BE2C (cell line): ENCODE measurements at regions not wholly inside any gene's neighbourhood (a gene's known extent, or its start where the extent isn't known, plus 50 kb on each side); places are given as distances from the start of the nearest gene placed in this dataset.

Source experiments
- DNase-seq: peaks from one replicate; pipeline ENCODE4 v3.0.0-alpha.2; 2020
- H3K27me3 ChIP-seq: fragments of 250-450 bp; sonication (Bioruptor Pico); 2 replicates; pipeline ENCODE4 v1.5.1; 2020; ENCODE audit warnings: mild to moderate bottlenecking
- H3K36me3 ChIP-seq: fragments of 250-450 bp; sonication (Bioruptor Pico); 2 replicates; pipeline ENCODE4 v1.5.1; 2020; ENCODE audit warnings: mild to moderate bottlenecking
- H3K4me1 ChIP-seq: fragments of 250-450 bp; sonication (Bioruptor Pico); 2 replicates; pipeline ENCODE4 v1.5.1; 2020
- H3K4me3 ChIP-seq: 2 replicates; pipeline ENCODE4 v1.5.1; 2011; ENCODE audit warnings: low read depth, low read length
- H3K9me3 ChIP-seq: fragments of 250-450 bp; sonication (Bioruptor Pico); 2 replicates; pipeline ENCODE4 v1.5.1; 2020
- TF ChIP-seq, protein P1 (sequence below): IDR thresholded peaks from 2 replicates; pipeline ENCODE4 v1.5.1; 2012; ENCODE audit warnings: mild to moderate bottlenecking, low read depth, low read length

DNA sequence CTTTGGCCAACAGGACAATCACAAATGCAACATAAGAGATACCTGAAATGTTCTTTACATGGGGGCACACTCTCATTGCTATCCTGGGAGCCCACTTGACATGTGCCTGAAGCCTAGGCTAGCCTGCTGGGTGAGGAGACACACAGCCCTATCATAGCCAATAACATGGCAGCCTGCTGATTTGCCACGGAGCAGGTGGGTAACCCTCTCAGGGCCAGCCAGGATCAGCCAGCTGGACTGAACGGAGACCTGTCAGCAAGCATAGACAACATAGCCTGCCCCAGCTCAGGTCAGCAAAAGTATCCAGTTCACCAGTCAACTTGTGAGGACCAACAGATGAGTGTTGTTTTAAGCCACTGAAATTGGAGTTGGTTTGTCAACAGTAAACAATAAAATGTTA, 566.5 kb downstream of the DCDC2C start:
- TF ChIP-seq, protein P1, sequence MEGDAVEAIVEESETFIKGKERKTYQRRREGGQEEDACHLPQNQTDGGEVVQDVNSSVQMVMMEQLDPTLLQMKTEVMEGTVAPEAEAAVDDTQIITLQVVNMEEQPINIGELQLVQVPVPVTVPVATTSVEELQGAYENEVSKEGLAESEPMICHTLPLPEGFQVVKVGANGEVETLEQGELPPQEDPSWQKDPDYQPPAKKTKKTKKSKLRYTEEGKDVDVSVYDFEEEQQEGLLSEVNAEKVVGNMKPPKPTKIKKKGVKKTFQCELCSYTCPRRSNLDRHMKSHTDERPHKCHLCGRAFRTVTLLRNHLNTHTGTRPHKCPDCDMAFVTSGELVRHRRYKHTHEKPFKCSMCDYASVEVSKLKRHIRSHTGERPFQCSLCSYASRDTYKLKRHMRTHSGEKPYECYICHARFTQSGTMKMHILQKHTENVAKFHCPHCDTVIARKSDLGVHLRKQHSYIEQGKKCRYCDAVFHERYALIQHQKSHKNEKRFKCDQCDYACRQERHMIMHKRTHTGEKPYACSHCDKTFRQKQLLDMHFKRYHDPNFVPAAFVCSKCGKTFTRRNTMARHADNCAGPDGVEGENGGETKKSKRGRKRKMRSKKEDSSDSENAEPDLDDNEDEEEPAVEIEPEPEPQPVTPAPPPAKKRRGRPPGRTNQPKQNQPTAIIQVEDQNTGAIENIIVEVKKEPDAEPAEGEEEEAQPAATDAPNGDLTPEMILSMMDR: no peak

DNA sequence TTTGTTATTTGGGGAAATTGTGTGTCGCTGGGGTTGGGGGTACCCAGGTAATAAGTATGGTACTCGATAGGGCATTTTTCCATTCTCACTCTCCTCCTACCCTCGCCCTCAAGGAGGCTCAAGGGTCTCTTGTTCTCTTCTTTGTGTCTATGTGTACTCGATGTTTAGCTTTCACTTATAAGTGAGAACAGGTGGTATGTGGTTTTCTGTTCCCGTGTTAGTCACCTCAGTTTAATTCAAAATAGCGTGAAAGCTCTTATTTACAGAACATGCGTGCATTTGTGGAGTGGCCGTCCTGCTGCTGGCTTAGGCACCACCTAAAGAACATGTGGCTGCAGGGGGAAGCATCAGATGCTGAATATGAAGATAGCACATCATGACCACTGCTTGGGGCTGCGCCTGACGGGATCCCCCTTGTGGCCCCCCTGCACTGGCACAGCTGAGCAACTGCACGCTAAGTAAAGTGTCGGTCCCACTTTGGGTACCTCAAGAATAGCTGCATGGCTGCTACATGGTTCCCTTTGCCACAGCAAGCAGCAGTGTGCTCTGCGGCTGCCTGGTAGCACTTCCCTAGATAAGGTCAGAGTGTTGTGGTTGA, 569.0 kb downstream of the DCDC2C start:
- Histone ChIP-seq H3K4me1 (no peaks in the 10 kb centered on the region), H3K4me3 (no peak overlapping the region), H3K27me3 (no peaks in the 10 kb centered on the region), H3K36me3 (no peaks in the 10 kb centered on the region), H3K9me3 (no peaks in the 10 kb centered on the region)
- DNase-seq: no peak
- TF ChIP-seq, protein P1: no peak

More for the DNA sequence above, 566.5 kb downstream of the DCDC2C start:
- Histone ChIP-seq H3K4me3 (no peak overlapping the region), H3K9me3 (no peaks in the 10 kb centered on the region), H3K36me3 (no peaks in the 10 kb centered on the region), H3K27me3 (no peaks in the 10 kb centered on the region), H3K4me1 (no peaks in the 10 kb centered on the region)
- DNase-seq: no peak

DNA sequence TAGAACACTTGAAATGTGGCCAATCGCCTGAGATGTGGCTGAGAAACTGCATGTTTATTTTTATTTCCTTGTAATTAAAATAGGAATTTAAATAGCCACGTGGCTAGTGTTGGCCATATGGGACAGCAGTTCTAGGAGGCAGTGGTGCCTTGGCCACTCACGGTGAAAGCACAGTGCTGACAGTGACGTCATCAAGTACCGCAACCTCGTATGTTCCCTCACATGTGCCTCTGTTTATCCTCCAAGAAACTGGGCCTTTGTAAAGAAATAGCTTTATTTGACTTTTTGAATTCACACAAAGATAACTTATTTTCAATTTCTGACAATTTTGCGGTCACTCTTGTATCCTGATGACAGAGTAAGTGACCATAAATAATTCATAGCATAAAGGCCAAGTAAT, 575.0 kb downstream of the DCDC2C start:
- H3K27me3 ChIP-seq: no peaks in the 10 kb centered on the region
- no peaks in the 10 kb centered on the region for H3K36me3 ChIP-seq
- H3K4me3 ChIP-seq: no peak overlapping the region
- no peaks in the 10 kb centered on the region for H3K4me1 ChIP-seq
- no peaks in the 10 kb centered on the region for H3K9me3 ChIP-seq
- DNase-seq: no peak
- TF ChIP-seq, protein P1: no peak

DNA sequence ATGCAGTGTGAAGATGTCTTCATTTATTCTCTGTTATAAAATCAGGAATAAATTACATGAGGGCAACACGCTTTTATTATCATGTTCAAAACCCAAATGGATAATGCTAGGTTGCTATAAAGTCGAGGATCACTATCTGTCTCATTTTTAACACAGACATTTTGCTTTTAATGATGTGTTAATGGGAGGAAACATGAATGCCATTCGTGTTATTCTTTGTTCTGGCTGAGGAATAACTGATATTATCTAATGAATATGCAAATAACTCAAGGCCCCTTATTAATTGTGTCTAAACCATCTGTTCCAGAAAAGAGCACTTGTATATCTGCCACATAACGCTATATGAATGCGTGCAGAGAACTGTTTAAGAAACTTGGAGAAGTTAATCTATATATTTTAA, 576.1 kb downstream of the DCDC2C start:
- Histone ChIP-seq H3K4me3 (no peak overlapping the region), H3K4me1 (no peaks in the 10 kb centered on the region), H3K36me3 (no peaks in the 10 kb centered on the region), H3K9me3 (no peaks in the 10 kb centered on the region), H3K27me3 (no peaks in the 10 kb centered on the region)
- DNase-seq: no peak
- TF ChIP-seq, protein P1: no peak

DNA sequence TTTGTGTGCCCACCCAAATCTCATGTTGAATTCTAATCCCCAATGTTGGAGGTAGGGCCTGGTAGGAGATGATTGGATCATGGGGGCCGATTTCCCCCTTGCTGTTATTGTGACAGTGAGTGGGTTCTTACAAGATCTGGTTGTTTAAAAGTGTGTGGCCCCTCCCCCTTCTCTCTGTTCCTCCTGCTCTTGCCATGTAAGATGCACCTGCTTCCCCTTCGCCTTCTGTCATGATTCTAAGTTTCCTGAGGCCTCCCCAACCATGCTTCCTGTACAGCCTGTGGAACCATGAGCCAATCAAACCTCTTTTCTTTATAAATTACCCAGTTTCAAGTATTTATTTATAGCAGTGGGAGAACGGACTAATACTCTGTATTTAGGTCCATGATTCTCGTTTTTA, 588.1 kb downstream of the DCDC2C start:
- Histone ChIP-seq H3K9me3 (no peaks in the 10 kb centered on the region), H3K4me3 (no peak overlapping the region), H3K27me3 (no peaks in the 10 kb centered on the region), H3K4me1 (no peaks in the 10 kb centered on the region), H3K36me3 (no peaks in the 10 kb centered on the region)
- DNase-seq: no peak
- TF ChIP-seq, protein P1: no peak

DNA sequence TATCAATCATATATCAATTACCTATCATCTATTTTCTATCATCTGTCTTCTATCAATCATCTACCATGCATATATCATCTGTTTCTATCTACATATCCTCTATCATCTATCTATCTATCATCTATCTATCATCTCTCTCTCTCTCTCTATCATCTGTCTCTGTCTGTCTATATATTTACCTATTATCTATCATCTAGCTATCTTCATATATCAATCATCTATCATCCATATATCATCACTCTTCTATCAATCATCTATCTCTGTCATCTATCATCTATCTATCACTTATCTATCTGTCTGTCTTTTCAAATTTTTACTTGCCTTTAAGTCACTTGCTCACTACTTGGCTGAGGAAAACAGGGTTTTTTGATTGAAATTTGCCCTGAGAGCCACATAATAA, 592.3 kb downstream of the DCDC2C start:
- Histone ChIP-seq H3K9me3 (no peaks in the 10 kb centered on the region), H3K36me3 (no peaks in the 10 kb centered on the region), H3K27me3 (no peaks in the 10 kb centered on the region), H3K4me3 (no peak overlapping the region), H3K4me1 (no peaks in the 10 kb centered on the region)
- no peak for DNase-seq
- TF ChIP-seq, protein P1: no peak
